GM13976 (cell line): ENCODE measurements at regions not wholly inside any gene's neighbourhood (a gene's known extent, or its start where the extent isn't known, plus 50 kb on each side); places are given as distances from the start of the nearest gene placed in this dataset.

Source experiments
- DNase-seq: peaks from one replicate; pipeline ENCODE4 v3.0.0; 2012; ENCODE audit warnings: low spot score
- CTCF ChIP-seq: IDR thresholded peaks from 2 replicates; pipeline ENCODE4 v1.5.1; 2012; ENCODE audit warnings: borderline replicate concordance, mild to moderate bottlenecking; ENCODE audit not compliant: insufficient read depth; ENCODE audit errors: extremely low read depth, missing control alignments, control extremely low read depth
- in situ Hi-C: fragments of 300-500 bp; cut with MboI; formaldehyde crosslinking; loops from one replicate; pipeline ENCODE4 v1.12.0; 2022; ENCODE audit warnings: low sequenced_read_pairs, mixed read lengths, inconsistent platforms; ENCODE audit not compliant: unreplicated experiment

- TF ChIP-seq CTCF, result no peak
- in situ Hi-C loops, result no loop called here
- no peak for DNase-seq
Observed at GRCh38 chr4:8704632-8705031, 112.1 kb downstream of the CPZ start.

GRCh38 chr4:8703857-8704495 is 111.4 kb downstream of the CPZ start:
- no peak for TF ChIP-seq CTCF

GRCh38 chr4:8703401-8703696 is 110.8 kb downstream of the CPZ start:
- in situ Hi-C loops, result no loop called here
- DNase-seq, result no peak
- TF ChIP-seq CTCF, result no peak

More at GRCh38 chr4:8703857-8704495, 111.4 kb downstream of the CPZ start:
- no peak for DNase-seq
- in situ Hi-C loops, result no loop called here

- no peak for DNase-seq
- in situ Hi-C loops, result no loop called here
- TF ChIP-seq CTCF, result no peak
Observed at GRCh38 chr4:8702516-8703400, 110.2 kb downstream of the CPZ start.

GRCh38 chr4:8702020-8702495 is 109.5 kb downstream of the CPZ start:
- in situ Hi-C loops, result no loop called here
- TF ChIP-seq CTCF, result no peak
- DNase-seq, result no peak

GRCh38 chr4:8701126-8702019 is 108.8 kb downstream of the CPZ start:
- in situ Hi-C loops, result no loop called here
- no peak for TF ChIP-seq CTCF
- no peak for DNase-seq
